ENCODE measurements at regions not wholly inside any gene's neighbourhood (a gene's known extent, or its start where the extent isn't known, plus 50 kb on each side); places are given as distances from the start of the nearest gene placed in this dataset.

DNA sequence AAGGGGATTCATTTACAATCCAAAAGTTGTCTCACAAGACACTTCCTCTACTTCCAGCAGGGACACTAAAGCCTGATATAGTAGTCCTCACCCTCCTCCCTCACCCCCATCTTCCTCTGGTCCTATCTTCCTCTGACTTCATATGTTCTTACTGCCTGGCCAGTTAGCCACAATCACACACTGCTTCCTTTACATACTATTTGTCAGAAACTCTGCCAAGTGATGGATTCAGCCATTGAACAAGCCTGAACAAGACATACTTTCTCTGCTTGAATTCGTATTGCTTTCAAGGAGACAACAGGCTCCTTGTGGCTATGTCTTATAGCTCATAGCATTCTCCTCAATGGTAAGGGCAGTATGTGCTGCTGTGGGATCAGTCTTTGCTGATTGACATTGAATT, 672.2 kb downstream of the BCL11A start:
- H3K9me3 Mint-ChIP-seq: no peaks in the 10 kb centered on the region

DNA sequence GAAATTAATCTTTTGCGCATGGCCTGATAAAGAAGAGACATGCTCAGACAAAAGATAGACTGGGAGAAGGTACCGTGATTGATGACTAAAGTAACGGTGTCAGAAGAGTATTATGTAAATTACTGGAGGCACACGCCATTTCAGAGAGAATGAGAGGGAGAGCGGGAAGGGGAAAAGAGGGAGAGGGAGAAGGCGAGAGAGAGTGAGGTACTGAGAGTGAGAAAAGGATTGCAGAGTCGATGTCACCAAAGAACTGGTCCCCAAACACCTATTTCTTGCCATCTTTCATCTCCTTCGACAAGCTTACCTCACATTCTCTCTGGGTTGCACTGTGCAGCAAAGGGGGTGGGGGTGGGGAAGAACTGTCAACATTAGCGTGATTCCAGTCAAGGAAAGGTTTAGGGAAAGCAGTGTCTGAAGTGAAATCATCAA, 673.7 kb downstream of the BCL11A start:
- TF ChIP-seq, protein P1, sequence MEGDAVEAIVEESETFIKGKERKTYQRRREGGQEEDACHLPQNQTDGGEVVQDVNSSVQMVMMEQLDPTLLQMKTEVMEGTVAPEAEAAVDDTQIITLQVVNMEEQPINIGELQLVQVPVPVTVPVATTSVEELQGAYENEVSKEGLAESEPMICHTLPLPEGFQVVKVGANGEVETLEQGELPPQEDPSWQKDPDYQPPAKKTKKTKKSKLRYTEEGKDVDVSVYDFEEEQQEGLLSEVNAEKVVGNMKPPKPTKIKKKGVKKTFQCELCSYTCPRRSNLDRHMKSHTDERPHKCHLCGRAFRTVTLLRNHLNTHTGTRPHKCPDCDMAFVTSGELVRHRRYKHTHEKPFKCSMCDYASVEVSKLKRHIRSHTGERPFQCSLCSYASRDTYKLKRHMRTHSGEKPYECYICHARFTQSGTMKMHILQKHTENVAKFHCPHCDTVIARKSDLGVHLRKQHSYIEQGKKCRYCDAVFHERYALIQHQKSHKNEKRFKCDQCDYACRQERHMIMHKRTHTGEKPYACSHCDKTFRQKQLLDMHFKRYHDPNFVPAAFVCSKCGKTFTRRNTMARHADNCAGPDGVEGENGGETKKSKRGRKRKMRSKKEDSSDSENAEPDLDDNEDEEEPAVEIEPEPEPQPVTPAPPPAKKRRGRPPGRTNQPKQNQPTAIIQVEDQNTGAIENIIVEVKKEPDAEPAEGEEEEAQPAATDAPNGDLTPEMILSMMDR (IDR thresholded peaks at IDR 0.05; ENCODE audit: unreplicated experiment in 3 of 3): no peak
- H3K9me3 Mint-ChIP-seq: no peaks in the 10 kb centered on the region
- H3K36me3 Mint-ChIP-seq (ENCODE audit: low read depth): no peaks in the 10 kb centered on the region
- no peak overlapping the region for H3K4me3 Mint-ChIP-seq
- H3K27me3 Mint-ChIP-seq (ENCODE audit: low read depth): peaks cover 28% of the 10 kb centered on the region
- no peak overlapping the region for H3K27ac Mint-ChIP-seq
- H3K4me1 Mint-ChIP-seq: peaks cover 5% of the 10 kb centered on the region

More for the DNA sequence above, 672.2 kb downstream of the BCL11A start:
- Mint-ChIP-seq H3K4me1 (peaks cover 16% of the 10 kb centered on the region), H3K27me3 (ENCODE audit: low read depth) (peaks cover 20% of the 10 kb centered on the region), H3K4me3 (no peak overlapping the region), H3K36me3 (ENCODE audit: low read depth) (no peaks in the 10 kb centered on the region), H3K27ac (no peak overlapping the region)
- TF ChIP-seq, protein P1 (IDR thresholded peaks at IDR 0.05; ENCODE audit: unreplicated experiment in 3 of 3): no peak

DNA sequence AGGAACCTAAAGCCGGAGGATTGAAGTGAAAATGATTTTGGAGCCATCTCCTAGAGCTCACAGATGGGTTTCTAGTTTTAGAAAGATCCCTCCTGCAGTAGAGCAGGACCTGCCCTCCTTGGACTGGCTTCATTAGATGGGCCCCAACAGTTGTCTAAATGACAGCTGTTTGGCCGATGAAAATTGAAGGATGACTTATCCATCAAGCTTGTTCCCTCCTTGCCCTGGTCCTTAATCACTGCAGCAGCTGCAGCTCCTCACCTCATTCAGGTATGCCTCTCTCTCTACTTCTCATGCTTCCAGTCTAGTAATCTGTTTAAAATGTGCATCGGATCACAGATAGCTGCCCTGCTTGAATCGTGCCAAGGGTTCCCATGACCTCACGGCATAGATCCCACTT, 677.6 kb downstream of the BCL11A start:
- H3K27ac Mint-ChIP-seq: no peak overlapping the region
- no peaks in the 10 kb centered on the region for H3K9me3 Mint-ChIP-seq
- no peak overlapping the region for H3K4me3 Mint-ChIP-seq
- no peaks in the 10 kb centered on the region for H3K4me1 Mint-ChIP-seq
- TF ChIP-seq, protein P1 (IDR thresholded peaks at IDR 0.05; ENCODE audit: unreplicated experiment in 3 of 3): no peak
- no peaks in the 10 kb centered on the region for H3K36me3 Mint-ChIP-seq (ENCODE audit: low read depth)
- peaks cover 35% of the 10 kb centered on the region for H3K27me3 Mint-ChIP-seq (ENCODE audit: low read depth)

DNA sequence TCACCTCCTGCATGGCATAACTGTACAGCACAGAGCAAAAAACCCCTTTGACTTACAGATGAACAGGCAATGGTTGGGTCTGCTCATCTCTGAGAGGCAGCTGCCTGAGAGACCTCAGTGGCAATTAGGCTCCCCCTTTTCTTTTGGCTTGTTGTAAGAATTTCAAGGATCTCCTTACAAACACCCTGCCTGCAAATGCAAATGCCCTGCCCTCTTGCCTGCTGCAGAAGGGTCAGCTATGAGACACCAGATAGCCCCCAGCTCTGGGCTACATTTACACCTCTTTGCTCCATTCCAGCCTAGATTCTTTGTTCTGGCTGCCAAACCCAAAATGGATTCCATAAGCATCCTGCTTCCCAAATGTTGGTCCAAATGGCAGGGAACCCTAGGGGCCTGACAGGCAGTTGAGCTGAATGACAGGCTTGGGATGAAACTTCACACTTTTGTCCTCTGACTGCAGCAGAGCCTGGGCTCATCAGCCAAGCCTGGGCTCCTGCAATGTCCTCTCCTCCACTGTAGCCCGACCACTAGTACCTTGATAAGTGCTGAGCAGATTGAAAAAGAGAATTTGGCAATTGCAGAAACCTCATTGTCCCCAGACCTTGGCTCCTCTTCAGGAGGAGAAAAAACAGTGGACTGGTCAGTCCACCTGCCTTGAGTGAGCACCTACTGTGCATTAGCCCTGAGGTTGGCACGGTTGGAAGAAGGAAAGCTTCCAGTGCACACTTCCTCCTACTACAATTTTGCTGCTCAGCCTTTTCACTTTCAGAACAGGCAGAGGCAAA, 678.3 kb downstream of the BCL11A start:
- no peak overlapping the region for H3K27ac Mint-ChIP-seq
- peaks cover 31% of the 10 kb centered on the region for H3K27me3 Mint-ChIP-seq (ENCODE audit: low read depth)
- H3K4me3 Mint-ChIP-seq: no peak overlapping the region
- H3K4me1 Mint-ChIP-seq: no peaks in the 10 kb centered on the region
- no peaks in the 10 kb centered on the region for H3K36me3 Mint-ChIP-seq (ENCODE audit: low read depth)
- TF ChIP-seq, protein P1 (IDR thresholded peaks at IDR 0.05; ENCODE audit: unreplicated experiment in 3 of 3): no peak
- H3K9me3 Mint-ChIP-seq: no peaks in the 10 kb centered on the region

DNA sequence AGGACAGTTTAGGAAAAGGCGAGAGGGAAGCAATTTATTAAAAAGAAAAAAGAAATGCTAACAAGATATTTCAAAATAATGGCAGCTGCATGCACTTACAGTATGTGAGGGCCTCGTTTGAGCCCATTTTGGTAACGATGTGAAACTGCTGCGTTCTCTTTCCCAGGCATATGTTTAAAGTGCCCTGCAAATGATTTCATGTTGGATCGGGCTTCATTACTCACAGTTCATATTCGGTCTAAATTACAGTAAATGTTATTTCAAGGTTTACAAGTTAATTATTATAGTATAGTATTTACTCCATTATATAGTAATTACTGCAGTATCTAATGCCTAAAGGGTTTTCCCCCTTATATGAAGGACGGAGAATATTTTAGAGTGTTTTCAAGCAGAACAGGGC, 679.1 kb downstream of the BCL11A start:
- TF ChIP-seq, protein P1 (IDR thresholded peaks at IDR 0.05; ENCODE audit: unreplicated experiment in 3 of 3): no peak
- no peaks in the 10 kb centered on the region for H3K9me3 Mint-ChIP-seq
- no peaks in the 10 kb centered on the region for H3K4me1 Mint-ChIP-seq

DNA sequence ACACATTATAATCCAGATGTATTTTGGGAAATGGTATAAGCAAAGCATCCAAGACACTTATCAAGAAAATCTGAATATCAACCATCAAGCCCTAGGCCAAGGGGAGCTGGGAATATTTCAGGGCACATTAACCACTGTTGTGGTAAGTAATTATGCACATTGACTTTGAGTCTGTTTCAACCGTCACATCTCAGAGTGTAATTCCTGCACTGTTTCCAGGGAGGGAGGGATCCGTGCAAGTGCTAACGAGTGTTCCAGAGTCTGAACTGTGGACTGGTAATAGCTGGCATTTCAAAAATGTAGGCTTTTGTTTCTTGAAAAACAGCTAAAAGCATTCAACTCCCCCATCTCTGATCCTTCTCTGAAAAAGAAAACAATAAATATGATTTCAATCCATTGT, 681.6 kb downstream of the BCL11A start:
- H3K27me3 Mint-ChIP-seq (ENCODE audit: low read depth): peaks cover 27% of the 10 kb centered on the region
- no peak overlapping the region for H3K27ac Mint-ChIP-seq
- H3K36me3 Mint-ChIP-seq (ENCODE audit: low read depth): no peaks in the 10 kb centered on the region
- no peak overlapping the region for H3K4me3 Mint-ChIP-seq
- no peaks in the 10 kb centered on the region for H3K9me3 Mint-ChIP-seq
- no peaks in the 10 kb centered on the region for H3K4me1 Mint-ChIP-seq
- TF ChIP-seq, protein P1 (IDR thresholded peaks at IDR 0.05; ENCODE audit: unreplicated experiment in 3 of 3): no peak

More for the DNA sequence above, 679.1 kb downstream of the BCL11A start:
- Mint-ChIP-seq H3K27ac (no peak overlapping the region), H3K4me3 (no peak overlapping the region), H3K27me3 (ENCODE audit: low read depth) (peaks cover 31% of the 10 kb centered on the region), H3K36me3 (ENCODE audit: low read depth) (no peaks in the 10 kb centered on the region)

Data from nephron (organoid).